Testis (tissue), 2 donors: ENCODE measurements at regions not wholly inside any gene's neighbourhood (a gene's known extent, or its start where the extent isn't known, plus 50 kb on each side); places are given as distances from the start of the nearest gene placed in this dataset.

Experiments used
- DNase-seq: peaks from one replicate; pipeline ENCODE4 v3.0.0-alpha.2; 2019
- H3K27ac ChIP-seq, 2 donors: fragments of 200-600 bp; sonication (generic); one replicate each; pipeline ENCODE4 v1.5.1; 2019
- H3K27me3 ChIP-seq: fragments of 200-600 bp; sonication (generic); one replicate; pipeline ENCODE4 v1.5.1; 2019
- H3K36me3 ChIP-seq: fragments of 200-600 bp; sonication (generic); one replicate; pipeline ENCODE4 v1.5.1; 2017; ENCODE audit warnings: low read depth; ENCODE audit errors: missing control alignments
- H3K4me1 ChIP-seq: fragments of 200-600 bp; sonication (generic); one replicate; pipeline ENCODE4 v1.5.1; 2019
- H3K4me3 ChIP-seq, 2 donors: fragments of 200-600 bp; sonication (generic); one replicate each; pipeline ENCODE4 v1.5.1; 2017 to 2019
- H3K9me3 ChIP-seq: fragments of 200-600 bp; sonication (generic); one replicate; pipeline ENCODE4 v1.5.1; 2017
- CTCF ChIP-seq, 3 experiments: fragments of 450-650 bp in 2 of 3; fragments of 200-600 bp in 1 of 3; sonication (generic) in 1 of 3; IDR thresholded peaks; one replicate each; pipeline ENCODE4 v1.5.1; 2016 to 2019; ENCODE audit warnings: antibody characterized with exemption in 3 of 3, mild to moderate bottlenecking in 2 of 3, moderate library complexity in 1 of 3
- POLR2A ChIP-seq: fragments of 450-650 bp; IDR thresholded peaks from one replicate; pipeline ENCODE4 v1.6.1; 2017; ENCODE audit warnings: antibody characterized with exemption, mild to moderate bottlenecking, moderate library complexity
- WGBS, 2 donors: methylation state at CpG; one replicate each; pipeline ENCODE4 v1.1.5; 2018; 5-methylcytosine and 5-hydroxymethylcytosine counted together
- intact Hi-C: fragments of 100-400 bp; cut with DNase I; formaldehyde crosslinking; loops from one replicate; pipeline ENCODE4 v1.15.1; 2023; ENCODE audit warnings: low total_unique reads

- no peak for DNase-seq
- Histone ChIP-seq H3K27me3 (no peaks in the 10 kb centered on the region), H3K9me3 (no peaks in the 10 kb centered on the region), H3K36me3 (no peaks in the 10 kb centered on the region), H3K4me3 (no peak overlapping the region), H3K27ac (no peak overlapping the region), H3K4me1 (no peaks in the 10 kb centered on the region)
- TF ChIP-seq POLR2A (no peak), CTCF (IDR thresholded peaks at IDR 0.05) (no peak)
- WGBS, 2 donors, result 70 to 100% methylated on average over 1 of the region's 1 CpG
- intact Hi-C loops, result no loop called here
Measured at GRCh38 chr1:217315346-217315745, 315.5 kb downstream of the GPATCH2 start.

GRCh38 chr1:217313096-217313495, 317.8 kb downstream of the GPATCH2 start:
- no peak overlapping the region for H3K4me3 ChIP-seq
- H3K27ac ChIP-seq, result no peak overlapping the region
- intact Hi-C loops, result no loop called here
- no peaks in the 10 kb centered on the region for H3K27me3 ChIP-seq
- WGBS, 2 donors, result 95% methylated on average over 5 of the region's 5 CpGs
- no peaks in the 10 kb centered on the region for H3K4me1 ChIP-seq
- no peak for DNase-seq
- TF ChIP-seq POLR2A (no peak), CTCF (IDR thresholded peaks at IDR 0.05) (no peak)
- H3K9me3 ChIP-seq, result no peaks in the 10 kb centered on the region
- H3K36me3 ChIP-seq, result no peaks in the 10 kb centered on the region

- Histone ChIP-seq H3K4me1 (no peaks in the 10 kb centered on the region), H3K27me3 (no peaks in the 10 kb centered on the region), H3K27ac (no peak overlapping the region), H3K4me3 (no peak overlapping the region), H3K36me3 (no peaks in the 10 kb centered on the region), H3K9me3 (no peaks in the 10 kb centered on the region)
- TF ChIP-seq CTCF (IDR thresholded peaks at IDR 0.05) (no peak), POLR2A (no peak)
- DNase-seq, result no peak
- intact Hi-C loops, result no loop called here
- WGBS, 2 donors, result 67 to 70% methylated on average over 1 of the region's 1 CpG
Measured at GRCh38 chr1:217311766-217312165, 319.1 kb downstream of the GPATCH2 start.

GRCh38 chr1:217311269-217311668, 319.6 kb downstream of the GPATCH2 start:
- no peaks in the 10 kb centered on the region for H3K36me3 ChIP-seq
- no peaks in the 10 kb centered on the region for H3K27me3 ChIP-seq
- H3K4me3 ChIP-seq, result no peak overlapping the region
- no peak for DNase-seq
- WGBS, 2 donors, result 88 to 91% methylated on average over 2 of the region's 2 CpGs
- no peaks in the 10 kb centered on the region for H3K9me3 ChIP-seq
- H3K4me1 ChIP-seq, result no peaks in the 10 kb centered on the region
- intact Hi-C loops, result no loop called here
- H3K27ac ChIP-seq, result no peak overlapping the region
- TF ChIP-seq CTCF (IDR thresholded peaks at IDR 0.05), result no peak
- no peak for TF ChIP-seq POLR2A

GRCh38 chr1:217281332-217281731, 349.6 kb downstream of the GPATCH2 start:
- no peak overlapping the region for H3K4me3 ChIP-seq
- no peaks in the 10 kb centered on the region for H3K27me3 ChIP-seq
- WGBS, 2 donors, result 77 to 88% methylated on average over 1 of the region's 1 CpG
- H3K27ac ChIP-seq, result no peak overlapping the region
- no peak for DNase-seq
- TF ChIP-seq CTCF (IDR thresholded peaks at IDR 0.05) (no peak), POLR2A (no peak)
- no peaks in the 10 kb centered on the region for H3K4me1 ChIP-seq
- H3K9me3 ChIP-seq, result no peaks in the 10 kb centered on the region
- H3K36me3 ChIP-seq, result no peaks in the 10 kb centered on the region
- intact Hi-C loops, result no loop called here
